AG10803 (cell line): ENCODE measurements at regions not wholly inside any gene's neighbourhood (a gene's known extent, or its start where the extent isn't known, plus 50 kb on each side); places are given as distances from the start of the nearest gene placed in this dataset.

Source experiments
- DNase-seq: peaks from one replicate; pipeline ENCODE4 v3.0.0; 2010; ENCODE audit warnings: low read depth
- H3K4me3 ChIP-seq: 2 replicates; pipeline ENCODE4 v1.5.1; 2011; ENCODE audit warnings: mild to moderate bottlenecking, low read length, control low read depth
- TF ChIP-seq, protein P1 (sequence below): conservative IDR thresholded peaks from 2 replicates; pipeline ENCODE4 v1.5.1; 2011; ENCODE audit warnings: mild to moderate bottlenecking, low read length, control low read depth, inconsistent platforms

DNA sequence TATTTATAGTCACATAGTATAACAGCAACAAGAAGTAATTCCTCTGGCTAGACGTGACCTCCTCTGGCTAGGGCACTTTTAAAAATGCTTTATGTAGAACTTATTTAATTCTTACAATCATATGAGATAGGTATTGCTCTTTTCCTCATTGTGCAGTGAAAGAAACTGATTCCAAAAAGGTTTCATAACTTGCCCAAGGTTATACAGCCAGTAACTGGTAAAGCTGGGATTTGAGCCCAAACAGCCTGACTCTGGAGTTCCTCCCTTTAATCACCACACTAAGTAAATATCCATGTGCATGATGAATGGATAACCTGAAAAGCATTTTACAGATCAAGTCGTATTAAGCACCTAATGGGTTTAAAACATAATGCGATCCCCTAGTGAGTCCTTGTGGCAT is 214.6 kb downstream of the PRL start:
- H3K4me3 ChIP-seq = no peak overlapping the region
- TF ChIP-seq, protein P1, sequence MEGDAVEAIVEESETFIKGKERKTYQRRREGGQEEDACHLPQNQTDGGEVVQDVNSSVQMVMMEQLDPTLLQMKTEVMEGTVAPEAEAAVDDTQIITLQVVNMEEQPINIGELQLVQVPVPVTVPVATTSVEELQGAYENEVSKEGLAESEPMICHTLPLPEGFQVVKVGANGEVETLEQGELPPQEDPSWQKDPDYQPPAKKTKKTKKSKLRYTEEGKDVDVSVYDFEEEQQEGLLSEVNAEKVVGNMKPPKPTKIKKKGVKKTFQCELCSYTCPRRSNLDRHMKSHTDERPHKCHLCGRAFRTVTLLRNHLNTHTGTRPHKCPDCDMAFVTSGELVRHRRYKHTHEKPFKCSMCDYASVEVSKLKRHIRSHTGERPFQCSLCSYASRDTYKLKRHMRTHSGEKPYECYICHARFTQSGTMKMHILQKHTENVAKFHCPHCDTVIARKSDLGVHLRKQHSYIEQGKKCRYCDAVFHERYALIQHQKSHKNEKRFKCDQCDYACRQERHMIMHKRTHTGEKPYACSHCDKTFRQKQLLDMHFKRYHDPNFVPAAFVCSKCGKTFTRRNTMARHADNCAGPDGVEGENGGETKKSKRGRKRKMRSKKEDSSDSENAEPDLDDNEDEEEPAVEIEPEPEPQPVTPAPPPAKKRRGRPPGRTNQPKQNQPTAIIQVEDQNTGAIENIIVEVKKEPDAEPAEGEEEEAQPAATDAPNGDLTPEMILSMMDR = no peak
- peak; percentile 75 for DNase-seq

DNA sequence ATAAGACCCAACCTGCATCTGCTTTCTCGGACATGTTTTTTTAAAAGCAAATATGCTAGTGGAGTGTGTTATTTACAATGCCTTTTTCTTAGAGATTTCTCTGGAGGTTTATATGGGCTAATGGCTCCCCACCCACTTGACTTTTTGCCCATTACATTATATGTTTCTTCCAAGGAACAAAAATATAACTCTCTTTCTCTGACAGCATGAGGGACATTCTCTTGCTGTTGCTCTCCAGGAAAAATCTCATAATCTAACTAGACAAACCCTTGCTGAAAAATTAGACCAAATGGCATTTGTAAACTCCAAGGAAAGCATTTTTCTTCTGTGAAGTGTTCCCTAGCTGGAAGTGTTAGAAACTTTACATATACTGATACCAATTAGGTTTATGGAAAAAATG is 213.7 kb downstream of the PRL start:
- TF ChIP-seq, protein P1 = no peak
- DNase-seq = no peak

DNA sequence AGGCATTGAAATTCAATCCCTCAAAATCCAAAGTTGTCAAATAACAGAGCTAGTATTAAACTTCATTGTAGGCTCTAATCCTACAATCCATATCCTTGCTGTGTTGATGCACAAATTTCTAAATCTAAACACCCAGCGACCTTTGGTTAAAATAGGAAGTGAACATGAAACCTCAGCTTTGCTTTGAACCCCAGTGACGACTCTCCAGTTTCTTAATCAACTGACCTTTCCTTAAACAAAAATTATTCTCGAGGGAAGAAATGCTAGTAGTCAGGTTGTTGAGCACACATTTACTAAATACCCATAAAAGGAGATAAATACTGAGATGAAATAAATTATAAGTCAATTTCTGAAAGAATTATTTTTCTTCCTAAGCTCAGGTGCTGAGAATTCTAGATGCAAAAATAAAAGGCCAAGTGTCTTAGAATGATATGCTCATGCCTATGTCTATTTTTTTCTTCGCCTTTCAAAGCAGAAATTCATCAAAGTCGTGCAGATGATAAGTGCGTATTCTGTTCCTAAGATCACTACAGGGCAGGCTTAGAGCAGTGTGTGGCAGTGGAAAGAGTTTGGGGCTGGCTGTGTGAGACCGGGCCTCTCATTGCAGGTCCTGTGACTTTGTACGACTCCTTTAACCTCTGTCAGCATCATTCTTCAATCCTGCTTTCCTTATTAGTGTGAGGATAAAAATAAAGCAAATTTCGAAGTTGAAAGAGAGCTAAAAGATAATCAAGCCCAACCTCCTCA is 208.7 kb downstream of the PRL start:
- no peak overlapping the region for H3K4me3 ChIP-seq

More for the DNA sequence above, 213.7 kb downstream of the PRL start:
- no peak overlapping the region for H3K4me3 ChIP-seq

DNA sequence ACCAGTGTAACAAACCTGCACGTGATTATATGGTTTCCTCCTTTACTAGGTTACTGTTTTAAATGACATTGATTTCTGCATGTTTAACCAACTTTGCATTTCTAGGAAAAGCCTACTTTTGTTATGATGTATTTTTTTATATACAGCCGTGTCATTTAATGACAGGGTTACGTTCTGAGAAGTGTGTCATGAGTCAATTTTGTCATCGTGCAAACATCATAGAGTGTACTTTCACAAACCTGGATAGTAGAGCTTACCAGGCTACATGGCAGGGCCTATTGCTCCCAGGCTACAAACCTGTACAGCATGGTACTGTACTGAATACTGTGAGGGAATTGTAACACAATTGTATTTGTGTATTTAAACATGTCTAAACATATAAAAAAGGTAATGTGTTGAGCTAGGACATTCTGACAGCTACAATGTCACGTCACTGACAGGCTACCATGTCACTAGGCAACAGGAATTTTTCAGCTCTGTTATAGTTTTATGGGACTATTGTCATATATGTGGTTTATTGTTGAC is 205.3 kb downstream of the PRL start:
- DNase-seq = no peak
- TF ChIP-seq, protein P1 = no peak
- no peak overlapping the region for H3K4me3 ChIP-seq

More for the DNA sequence above, 208.7 kb downstream of the PRL start:
- TF ChIP-seq, protein P1 = no peak
- DNase-seq = no peak

DNA sequence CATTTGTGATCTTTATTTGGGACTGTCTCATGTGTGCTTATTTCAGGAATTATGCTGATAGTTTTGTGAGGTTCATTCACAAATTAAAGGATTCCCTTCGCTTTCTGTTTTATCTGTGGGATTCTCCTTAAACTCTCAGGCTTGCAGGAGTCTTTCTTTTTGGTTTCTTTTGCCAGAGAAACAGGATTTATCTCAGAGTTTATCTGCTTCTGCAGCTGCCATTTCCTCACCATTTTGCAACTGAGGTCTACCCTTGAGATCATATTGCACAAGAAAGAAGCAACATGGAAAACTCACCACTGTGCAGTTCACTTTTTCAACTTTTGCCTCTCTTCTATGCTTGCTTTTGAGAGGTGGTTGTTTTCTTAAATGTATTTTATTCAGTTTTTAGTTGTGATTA is 201.0 kb downstream of the PRL start:
- TF ChIP-seq, protein P1 = no peak
- DNase-seq = no peak
- no peak overlapping the region for H3K4me3 ChIP-seq

DNA sequence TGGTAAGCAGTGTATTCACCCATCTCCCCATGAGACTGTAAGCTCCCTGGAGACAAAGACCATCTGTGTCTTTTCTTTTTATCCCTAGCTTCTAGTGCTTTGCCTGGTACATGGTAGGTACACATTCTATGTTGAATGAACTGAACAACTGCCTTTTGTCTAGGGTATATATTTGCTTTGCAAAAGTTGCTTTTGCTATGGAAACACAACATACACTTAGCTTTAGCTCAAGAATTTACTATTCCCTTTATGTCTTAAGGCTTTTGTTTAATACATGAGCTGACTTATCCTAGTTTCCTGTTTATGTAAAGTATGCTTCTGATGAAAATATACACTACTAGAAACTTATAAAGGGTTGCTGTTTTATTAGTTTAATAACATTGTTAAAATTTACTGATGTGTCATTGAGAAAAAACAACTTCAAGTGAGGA is 198.2 kb downstream of the PRL start:
- DNase-seq = no peak
- TF ChIP-seq, protein P1 = no peak
- no peak overlapping the region for H3K4me3 ChIP-seq

DNA sequence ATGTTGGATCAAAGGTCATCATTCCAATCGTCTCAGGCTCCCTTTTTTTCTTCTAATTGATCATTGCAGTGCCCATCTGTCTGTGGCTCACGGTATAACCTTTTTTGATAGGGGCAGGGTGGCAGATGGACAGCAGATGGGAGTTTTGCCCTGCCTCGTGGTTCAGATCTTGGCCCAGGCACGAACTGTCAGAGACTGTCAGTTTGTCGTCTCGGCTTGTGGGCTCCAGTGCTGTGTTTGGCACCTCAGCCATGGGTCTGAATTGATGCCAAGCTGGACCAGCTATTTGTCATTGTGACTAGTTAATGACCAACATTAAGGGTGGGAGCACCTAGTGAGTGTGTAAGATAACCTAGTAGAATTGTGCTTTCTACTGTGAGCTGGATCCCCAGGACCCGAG is 197.6 kb downstream of the PRL start:
- H3K4me3 ChIP-seq = no peak overlapping the region
- no peak for DNase-seq
- TF ChIP-seq, protein P1 = no peak
